HG02759 (cell line): ENCODE measurements at regions not wholly inside any gene's neighbourhood (a gene's known extent, or its start where the extent isn't known, plus 50 kb on each side); places are given as distances from the start of the nearest gene placed in this dataset.
"Not testable (repeated sequence)": the region's sequence is repeated elsewhere in the genome, so short reads cannot be mapped to it uniquely, and the experiment has no call there.

ENCODE experiments used
- ATAC-seq: cut with Tn5 transposase; IDR thresholded peaks from one replicate; pipeline ENCODE4 v1.9.1; 2021; ENCODE audit warnings: mild to moderate bottlenecking, moderate library complexity; ENCODE audit not compliant: unreplicated experiment

GRCh38 chr2:208921358-208921757 lies 502.5 kb upstream of the MAP2 start:
- ATAC-seq: not testable (repeated sequence)

GRCh38 chr2:208927867-208928266 lies 496.0 kb upstream of the MAP2 start:
- no peak for ATAC-seq

GRCh38 chr2:208929139-208929864 lies 494.5 kb upstream of the MAP2 start:
- ATAC-seq: no peak

- no peak for ATAC-seq
Measured at GRCh38 chr2:208929894-208930427, 493.9 kb upstream of the MAP2 start.

GRCh38 chr2:208935531-208935930 lies 488.3 kb upstream of the MAP2 start:
- ATAC-seq: no peak

GRCh38 chr2:208937521-208937920 lies 486.3 kb upstream of the MAP2 start:
- ATAC-seq: no peak

GRCh38 chr2:208939852-208940251 lies 484.0 kb upstream of the MAP2 start:
- ATAC-seq: no peak

GRCh38 chr2:208945719-208946256 lies 478.1 kb upstream of the MAP2 start:
- no peak for ATAC-seq

- ATAC-seq: no peak
Measured at GRCh38 chr2:208948073-208948472, 475.8 kb upstream of the MAP2 start.

GRCh38 chr2:208970070-208970469 lies 453.8 kb upstream of the MAP2 start:
- ATAC-seq: no peak

- ATAC-seq: no peak
Measured at GRCh38 chr2:208977582-208977981, 446.3 kb upstream of the MAP2 start.

- no peak for ATAC-seq
Measured at GRCh38 chr2:208978946-208979345, 444.9 kb upstream of the MAP2 start.

GRCh38 chr2:208980321-208980720 lies 443.5 kb upstream of the MAP2 start:
- ATAC-seq: no peak

GRCh38 chr2:208982831-208983230 lies 441.0 kb upstream of the MAP2 start:
- no peak for ATAC-seq

- no peak for ATAC-seq
Measured at GRCh38 chr2:208983486-208983885, 440.4 kb upstream of the MAP2 start.

GRCh38 chr2:208984376-208985090 lies 439.3 kb upstream of the MAP2 start:
- ATAC-seq: no peak

- ATAC-seq: no peak
Measured at GRCh38 chr2:208985644-208986043, 438.2 kb upstream of the MAP2 start.

GRCh38 chr2:208990716-208991115 lies 433.1 kb upstream of the MAP2 start:
- ATAC-seq: no peak

GRCh38 chr2:208999911-209000310 lies 423.9 kb upstream of the MAP2 start:
- no peak for ATAC-seq

GRCh38 chr2:209002054-209002453 lies 421.8 kb upstream of the MAP2 start:
- no peak for ATAC-seq

GRCh38 chr2:209005371-209005770 lies 418.5 kb upstream of the MAP2 start:
- no peak for ATAC-seq
